PFSK-1 (cell line): ENCODE measurements at regions not wholly inside any gene's neighbourhood (a gene's known extent, or its start where the extent isn't known, plus 50 kb on each side); places are given as distances from the start of the nearest gene placed in this dataset.

Experiments used
- FOXP2 ChIP-seq: optimal IDR thresholded peaks from 2 replicates; pipeline ENCODE3; 2011; ENCODE audit warnings: borderline replicate concordance, control low read depth, inconsistent platforms; ENCODE audit not compliant: insufficient read depth; ENCODE audit errors: extremely low read length, extremely low read depth
- POLR2AphosphoS5 ChIP-seq: IDR thresholded peaks from 2 replicates; pipeline ENCODE4 v1.6.1; 2012; ENCODE audit warnings: low read depth, mild to moderate bottlenecking, control low read depth, low read length, moderate library complexity
- REST ChIP-seq, 2 experiments: IDR thresholded peaks; 2 replicates each; pipeline versions ENCODE4 v1.6.1 to v1.8.0; 2011 to 2012; ENCODE audit warnings: low read depth in 2 of 2, low read length in 2 of 2, control low read depth in 1 of 2, inconsistent platforms in 1 of 2, mild to moderate bottlenecking in 1 of 2, moderate library complexity in 1 of 2; ENCODE audit not compliant: insufficient read depth in 1 of 2
- SIN3A ChIP-seq: IDR thresholded peaks from 2 replicates; pipeline ENCODE4 v1.6.1; 2012; ENCODE audit warnings: mild to moderate bottlenecking, low read length, moderate library complexity, borderline replicate concordance; ENCODE audit not compliant: insufficient read depth
- TAF1 ChIP-seq: IDR thresholded peaks from 2 replicates; pipeline ENCODE4 v1.6.1; 2012; ENCODE audit warnings: low read length, control low read depth, borderline replicate concordance; ENCODE audit not compliant: insufficient read depth

DNA sequence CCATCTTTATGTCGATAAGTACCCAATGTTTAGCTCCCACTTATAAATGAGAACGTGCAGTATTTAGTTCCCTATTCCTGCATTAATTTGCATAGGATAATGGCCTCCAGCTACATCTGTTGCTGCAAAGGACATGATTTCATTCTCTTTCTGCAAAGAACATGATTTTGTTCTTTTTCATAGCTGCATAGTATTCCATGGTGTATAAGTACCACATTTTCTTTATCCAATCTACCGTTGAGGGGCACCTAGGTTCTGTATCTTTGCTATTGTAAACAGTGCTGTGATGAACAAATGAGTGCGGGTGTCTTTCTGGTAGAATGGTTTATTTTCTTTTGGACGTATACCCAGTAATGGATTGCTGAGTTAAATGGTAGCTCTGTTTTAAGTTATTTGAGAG lies 63.0 kb downstream of the HLX start:
- no peak for TF ChIP-seq TAF1
- TF ChIP-seq FOXP2 = no peak
- TF ChIP-seq REST (IDR thresholded peaks at IDR 0.05; ENCODE audit: insufficient read depth in 1 of 2, low read depth in 2 of 2, low read length in 2 of 2) = no peak
- TF ChIP-seq POLR2AphosphoS5 = no peak
- TF ChIP-seq SIN3A = no peak

- TF ChIP-seq POLR2AphosphoS5 (no peak), SIN3A (no peak)
Observed at GRCh38 chr1:220943319-220943996, 64.2 kb downstream of the HLX start.

DNA sequence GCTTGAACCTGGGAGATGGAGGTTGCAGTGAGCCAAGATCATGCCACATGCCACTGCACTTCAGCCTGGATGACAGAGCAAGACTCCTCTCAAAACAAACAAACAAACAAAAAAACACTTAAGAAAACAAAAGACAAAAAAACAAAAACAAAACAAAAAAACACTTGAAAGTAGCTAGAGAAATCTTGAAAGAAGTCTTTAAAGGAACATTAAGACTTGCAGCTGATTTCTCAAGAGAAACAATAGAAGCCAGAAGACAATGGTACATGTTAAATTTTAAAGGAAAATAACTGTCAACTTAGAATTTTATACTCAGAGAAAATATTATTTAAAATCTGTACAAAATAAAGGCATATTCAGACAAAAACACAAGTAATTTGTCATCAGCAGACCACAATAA lies 71.3 kb downstream of the HLX start:
- TF ChIP-seq POLR2AphosphoS5 = no peak
- no peak for TF ChIP-seq TAF1
- TF ChIP-seq REST (IDR thresholded peaks at IDR 0.05; ENCODE audit: insufficient read depth in 1 of 2, low read depth in 2 of 2, low read length in 2 of 2) = no peak
- no peak for TF ChIP-seq SIN3A
- no peak for TF ChIP-seq FOXP2

DNA sequence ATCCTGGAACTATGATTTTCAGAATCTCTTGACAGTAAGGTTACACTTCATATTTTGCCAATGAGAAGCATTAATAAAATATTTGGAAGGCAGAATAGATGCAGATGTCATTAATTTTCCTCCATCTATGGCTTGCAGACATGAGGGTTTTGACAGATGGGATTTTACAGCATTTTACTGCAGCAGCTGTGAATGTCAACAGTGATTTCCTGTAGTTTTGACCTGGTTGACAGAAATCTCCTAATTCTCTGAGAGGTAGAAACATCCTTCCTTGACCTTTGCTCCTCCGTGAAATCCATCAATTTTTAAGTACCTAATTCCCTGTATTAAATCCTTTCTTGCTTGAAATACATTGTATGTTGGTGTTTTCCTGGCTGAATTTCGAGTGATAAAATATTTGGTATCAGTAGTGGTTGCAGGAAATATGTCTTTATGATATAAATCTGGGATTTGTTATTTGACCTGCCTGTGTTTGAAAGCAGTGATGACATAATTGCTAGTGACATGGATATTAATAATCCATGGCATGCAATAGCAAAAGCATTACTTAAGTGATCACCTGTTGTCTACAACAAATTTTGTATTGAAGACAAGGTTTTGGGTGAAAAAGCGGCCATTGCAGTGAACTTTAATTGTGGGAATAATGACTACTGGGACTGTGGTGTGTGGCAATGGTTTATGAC lies 73.9 kb downstream of the HLX start:
- TF ChIP-seq SIN3A (no peak), REST (IDR thresholded peaks at IDR 0.05; ENCODE audit: insufficient read depth in 1 of 2, low read depth in 2 of 2, low read length in 2 of 2) (no peak), POLR2AphosphoS5 (no peak), FOXP2 (no peak), TAF1 (no peak)

GRCh38 chr1:220954321-220955075 lies 75.3 kb downstream of the HLX start:
- TF ChIP-seq POLR2AphosphoS5 (no peak), SIN3A (no peak), TAF1 (no peak), REST (IDR thresholded peaks at IDR 0.05; ENCODE audit: insufficient read depth in 1 of 2, low read depth in 2 of 2, low read length in 2 of 2) (no peak), FOXP2 (no peak)
